AG09319 (cell line): ENCODE measurements at regions not wholly inside any gene's neighbourhood (a gene's known extent, or its start where the extent isn't known, plus 50 kb on each side); places are given as distances from the start of the nearest gene placed in this dataset.

Source experiments
- DNase-seq: peaks from one replicate; pipeline ENCODE4 v3.0.0-alpha.2; 2010; ENCODE audit warnings: low read depth; ENCODE audit errors: extremely low read depth
- TF ChIP-seq, protein P1 (sequence below): IDR thresholded peaks from 2 replicates; pipeline ENCODE4 v1.5.1; 2011; ENCODE audit warnings: low read depth, mild to moderate bottlenecking, inconsistent platforms, low read length, moderate library complexity

DNA sequence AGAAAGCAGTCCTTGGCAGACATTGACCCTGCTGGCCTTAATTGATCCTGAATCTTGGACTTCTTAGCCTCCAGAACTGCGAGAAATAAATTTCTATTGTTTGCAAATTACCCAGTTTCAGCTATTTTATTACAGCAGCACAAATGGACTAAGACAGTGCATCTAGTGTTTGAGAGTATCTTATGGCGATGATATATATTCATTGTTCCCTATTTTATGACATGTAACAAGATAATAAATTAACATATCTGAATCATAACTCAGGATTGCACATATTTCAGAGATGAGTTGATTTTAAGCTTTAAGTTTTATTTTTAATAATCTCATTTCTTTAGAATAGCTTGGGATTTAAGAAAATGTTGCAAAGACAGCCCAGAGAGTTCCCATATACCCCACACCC is 167.4 kb upstream of the FOXG1 start:
- DNase-seq: no peak
- TF ChIP-seq, protein P1, sequence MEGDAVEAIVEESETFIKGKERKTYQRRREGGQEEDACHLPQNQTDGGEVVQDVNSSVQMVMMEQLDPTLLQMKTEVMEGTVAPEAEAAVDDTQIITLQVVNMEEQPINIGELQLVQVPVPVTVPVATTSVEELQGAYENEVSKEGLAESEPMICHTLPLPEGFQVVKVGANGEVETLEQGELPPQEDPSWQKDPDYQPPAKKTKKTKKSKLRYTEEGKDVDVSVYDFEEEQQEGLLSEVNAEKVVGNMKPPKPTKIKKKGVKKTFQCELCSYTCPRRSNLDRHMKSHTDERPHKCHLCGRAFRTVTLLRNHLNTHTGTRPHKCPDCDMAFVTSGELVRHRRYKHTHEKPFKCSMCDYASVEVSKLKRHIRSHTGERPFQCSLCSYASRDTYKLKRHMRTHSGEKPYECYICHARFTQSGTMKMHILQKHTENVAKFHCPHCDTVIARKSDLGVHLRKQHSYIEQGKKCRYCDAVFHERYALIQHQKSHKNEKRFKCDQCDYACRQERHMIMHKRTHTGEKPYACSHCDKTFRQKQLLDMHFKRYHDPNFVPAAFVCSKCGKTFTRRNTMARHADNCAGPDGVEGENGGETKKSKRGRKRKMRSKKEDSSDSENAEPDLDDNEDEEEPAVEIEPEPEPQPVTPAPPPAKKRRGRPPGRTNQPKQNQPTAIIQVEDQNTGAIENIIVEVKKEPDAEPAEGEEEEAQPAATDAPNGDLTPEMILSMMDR: no peak

DNA sequence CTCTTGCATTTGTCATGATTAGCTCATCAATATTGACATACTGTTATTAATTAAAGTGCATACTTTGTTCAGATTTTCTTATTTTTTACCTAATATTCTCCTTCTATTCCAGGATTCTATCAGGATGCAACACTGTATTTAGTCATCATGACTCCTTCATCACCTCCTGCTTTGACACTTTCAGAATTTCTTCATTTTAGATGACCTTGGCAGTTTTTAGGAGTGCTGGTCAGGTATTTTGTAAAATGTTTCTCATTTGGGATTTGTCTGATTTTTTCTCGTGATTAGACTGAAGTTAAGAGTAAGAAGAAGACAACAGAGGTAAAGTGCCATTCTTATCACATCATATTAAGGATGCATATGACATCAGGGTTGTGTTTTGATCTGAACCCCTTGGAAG is 167.0 kb upstream of the FOXG1 start:
- TF ChIP-seq, protein P1: no peak
- no peak for DNase-seq

DNA sequence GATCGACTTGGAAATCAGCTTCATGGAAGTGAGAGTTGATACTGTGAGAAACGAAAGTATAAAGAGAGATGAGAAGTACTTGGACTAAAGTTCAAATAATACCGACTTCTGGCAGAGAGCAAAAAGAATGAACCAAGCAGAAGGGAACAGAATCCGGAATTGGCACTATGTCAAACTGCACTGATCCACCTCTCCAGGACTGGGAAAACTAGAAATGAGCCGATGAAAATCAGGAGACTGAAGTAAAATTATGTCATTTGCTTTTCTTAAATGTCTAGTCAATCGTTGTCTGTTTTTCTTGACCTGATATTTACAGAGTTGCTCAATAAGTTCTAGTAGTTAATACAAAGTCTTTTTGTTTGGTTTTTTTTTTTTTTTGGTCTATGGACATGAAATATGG is 163.0 kb upstream of the FOXG1 start:
- TF ChIP-seq, protein P1: no peak
- no peak for DNase-seq

DNA sequence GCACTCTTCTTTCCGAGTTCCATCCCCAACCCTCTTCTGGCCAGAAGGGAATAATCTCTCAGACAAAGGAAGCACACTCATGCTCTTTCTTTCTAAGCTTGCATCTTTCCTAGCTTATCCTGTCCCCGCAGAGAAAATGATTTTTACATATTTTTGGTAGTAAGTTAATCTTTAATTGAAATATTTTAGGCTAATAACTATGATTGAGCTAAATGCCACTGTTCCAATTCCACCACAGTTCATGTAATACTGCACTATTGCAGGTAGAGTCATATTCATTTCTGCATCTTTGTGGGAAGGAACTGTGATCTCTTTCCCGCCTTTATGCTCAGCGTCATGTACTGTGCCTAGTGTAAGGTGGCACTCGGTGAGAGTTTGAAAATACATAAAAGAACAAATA is 158.9 kb upstream of the FOXG1 start:
- no peak for DNase-seq
- TF ChIP-seq, protein P1: no peak

DNA sequence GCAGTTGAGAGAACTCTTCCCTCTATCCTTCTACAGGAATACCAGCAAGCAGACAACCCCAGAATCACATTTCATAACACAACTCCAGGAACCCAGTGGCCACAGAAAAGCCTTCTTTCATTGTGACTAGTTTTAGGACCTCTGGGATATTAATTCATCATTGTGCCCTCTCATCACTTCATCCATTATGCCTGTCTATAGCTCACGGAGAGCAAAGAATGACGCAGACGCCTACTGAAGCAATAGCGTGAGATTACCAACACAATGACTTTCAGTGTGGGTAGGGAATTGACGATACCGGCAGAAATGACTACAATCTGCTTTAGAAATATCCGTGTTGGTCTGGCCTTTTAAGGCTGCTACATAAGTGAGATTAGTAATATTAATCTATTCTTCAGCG is 158.1 kb upstream of the FOXG1 start:
- no peak for DNase-seq
- TF ChIP-seq, protein P1: no peak

DNA sequence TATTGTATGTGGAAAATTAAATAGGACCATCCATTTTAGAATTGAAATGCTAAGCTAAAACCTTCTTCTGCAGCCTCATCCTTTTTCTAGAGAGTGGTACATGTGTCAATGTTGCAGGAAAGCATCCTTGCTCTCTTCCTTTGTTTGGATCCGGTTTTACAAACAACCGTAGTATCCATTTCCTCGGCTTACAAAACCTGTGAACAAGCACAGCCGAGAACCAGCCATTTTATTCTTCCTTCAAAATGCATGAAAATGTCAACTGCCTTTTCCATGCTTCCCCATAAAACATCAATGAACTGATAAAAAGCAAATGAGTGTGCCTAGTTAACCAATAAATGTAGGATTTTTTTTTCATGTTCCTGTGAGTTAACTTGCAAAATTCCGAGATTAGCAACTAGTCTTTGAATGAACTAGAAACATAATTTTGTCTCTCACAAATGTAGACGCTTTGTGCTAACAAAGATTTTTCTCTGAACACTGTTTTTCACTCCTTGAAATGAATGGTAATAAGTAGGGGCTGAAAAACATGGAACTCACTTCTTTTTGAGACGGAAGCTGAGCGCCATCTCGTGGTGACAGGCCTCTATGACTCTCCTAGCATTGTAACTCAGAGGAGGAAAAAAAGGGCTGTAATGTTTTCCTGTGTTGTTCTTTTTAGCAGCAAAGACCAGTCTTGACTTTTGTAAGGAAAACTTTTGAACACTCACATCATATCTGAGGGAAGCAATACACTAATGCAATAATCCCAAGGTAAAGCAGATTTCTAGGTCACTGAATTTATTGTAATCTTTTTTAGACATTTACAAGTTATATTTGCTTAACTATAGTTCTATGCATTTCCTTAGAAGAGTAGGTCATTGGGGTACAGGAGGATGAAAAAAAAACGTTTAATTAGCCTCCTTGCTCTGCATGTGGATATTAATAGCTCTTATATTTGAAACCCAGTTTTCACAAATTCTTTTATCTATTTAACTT is 157.4 kb upstream of the FOXG1 start:
- TF ChIP-seq, protein P1: peak; percentile 82

DNA sequence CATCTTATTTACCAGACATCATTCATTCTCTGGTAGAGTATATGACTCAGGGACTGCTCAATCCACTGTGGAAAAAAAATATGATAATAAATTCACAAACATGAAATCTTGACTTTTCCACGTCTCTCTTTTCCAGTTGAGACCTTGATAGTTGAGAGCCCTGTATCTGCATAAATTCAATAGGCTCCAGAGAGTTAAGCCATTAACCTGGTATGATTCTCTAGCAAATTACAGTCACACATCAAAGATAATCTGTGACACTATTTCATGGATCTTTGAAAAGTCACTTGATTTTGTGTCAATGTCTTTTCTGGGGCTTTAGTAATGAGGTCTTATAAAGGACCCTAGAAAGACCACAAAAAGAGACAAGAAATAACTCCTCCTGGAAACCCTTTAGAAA is 154.2 kb upstream of the FOXG1 start:
- TF ChIP-seq, protein P1: no peak
- no peak for DNase-seq

More for the DNA sequence above, 157.4 kb upstream of the FOXG1 start:
- DNase-seq: peak; percentile 5
